CD4-positive, alpha-beta T cell (primary cell): ENCODE measurements at regions not wholly inside any gene's neighbourhood (a gene's known extent, or its start where the extent isn't known, plus 50 kb on each side); places are given as distances from the start of the nearest gene placed in this dataset.

ENCODE experiments used
- ATAC-seq: fragments of 200-7000 bp; cut with Tn5 transposase; one replicate; pipeline ENCODE4 v1.10.0; 2022; ENCODE audit warnings: mild to moderate bottlenecking; ENCODE audit not compliant: poor library complexity
- CTCF ChIA-PET: fragments of 350-600 bp; sonication (Branson Sonifier 250); formaldehyde crosslinking; loops from one replicate; lab custom pipeline; 2021; ENCODE audit warnings: antibody characterized with exemption, inconsistent platforms; lab: Charles Lee
- POLR2A ChIA-PET: fragments of 350-600 bp; sonication (Branson Sonifier 250); formaldehyde crosslinking; loops from one replicate; lab custom pipeline; 2021; ENCODE audit warnings: antibody characterized with exemption, inconsistent platforms; lab: Charles Lee
- DNase-seq, 14 experiments: peaks; one replicate each; pipeline ENCODE4 v3.0.0-alpha.2; 2013 to 2020; ENCODE audit warnings: mixed read lengths in 2 of 14
- H3K27ac ChIP-seq, 2 donors: one replicate each; pipeline versions ENCODE4 v1.5.1 to v1.7.0; 2013; ENCODE audit warnings: low read length in 2 of 2, low read depth in 1 of 2, mild to moderate bottlenecking in 1 of 2
- H3K27me3 ChIP-seq, 2 experiments: 1 replicate in 1 of 2; 2 replicates in 1 of 2; pipeline versions ENCODE4 v1.6.1 to v1.7.0; 2013; ENCODE audit warnings: low read length in 2 of 2, control low read depth in 1 of 2, mild to moderate bottlenecking in 1 of 2, moderate library complexity in 1 of 2; ENCODE audit not compliant: insufficient read depth in 2 of 2, control insufficient read depth in 1 of 2
- H3K36me3 ChIP-seq: one replicate; pipeline ENCODE4 v1.6.1; 2013; ENCODE audit warnings: low read length, control low read depth; ENCODE audit not compliant: insufficient read depth
- H3K4me1 ChIP-seq: one replicate; pipeline ENCODE4 v1.6.1; 2013; ENCODE audit warnings: low read length, control low read depth; ENCODE audit not compliant: insufficient read depth
- H3K4me3 ChIP-seq: one replicate; pipeline ENCODE4 v1.5.1; 2013; ENCODE audit warnings: mild to moderate bottlenecking, low read length, moderate library complexity
- H3K9me3 ChIP-seq, 2 experiments: 1 replicate in 1 of 2; 2 replicates in 1 of 2; pipeline versions ENCODE4 v1.6.1 to v1.7.0; 2013; ENCODE audit warnings: low read length in 2 of 2, mild to moderate bottlenecking in 2 of 2, control low read depth in 1 of 2, moderate library complexity in 1 of 2; ENCODE audit not compliant: control insufficient read depth in 1 of 2, insufficient read depth in 1 of 2
- H3K27ac Mint-ChIP-seq: one replicate; pipeline ENCODE4 v1.8.0; 2020; ENCODE audit warnings: mixed read lengths
- H3K27me3 Mint-ChIP-seq: one replicate; pipeline ENCODE4 v1.8.0; 2021; ENCODE audit warnings: mixed read lengths
- H3K36me3 Mint-ChIP-seq: one replicate; pipeline ENCODE4 v1.8.0; 2021; ENCODE audit warnings: low read depth, mixed read lengths
- H3K4me1 Mint-ChIP-seq: one replicate; pipeline ENCODE4 v1.8.0; 2021; ENCODE audit warnings: low read depth, mixed read lengths
- H3K4me3 Mint-ChIP-seq: one replicate; pipeline ENCODE4 v1.8.0; 2020; ENCODE audit warnings: mild to moderate bottlenecking, mixed read lengths
- H3K9me3 Mint-ChIP-seq: one replicate; pipeline ENCODE4 v1.8.0; 2020; ENCODE audit warnings: mixed read lengths
- CTCF ChIP-seq: fragments of 200-600 bp; IDR thresholded peaks from one replicate; pipeline ENCODE4 v1.8.0; 2022; ENCODE audit warnings: antibody characterized with exemption, mild to moderate bottlenecking
- intact Hi-C, 2 experiments: fragments of 100-400 bp; cut with DNase I in 1 of 2; cut with micrococcal nuclease in 1 of 2; formaldehyde crosslinking; loops; one replicate each; pipeline versions ENCODE4 v1.15.1 to v1.9.0; 2023 to 2025; cut with DNase I, micrococcal nuclease

GRCh38 chr1:58197811-58198210 lies 348.7 kb downstream of the OMA1 start:
- Histone ChIP-seq H3K27me3 (peaks cover 0 to 2% of the 10 kb centered on the region in 2 experiments), H3K4me1 (no peaks in the 10 kb centered on the region), H3K36me3 (no peaks in the 10 kb centered on the region), H3K27ac (no peak overlapping the region), H3K4me3 (no peak overlapping the region), H3K9me3 (no peaks in the 10 kb centered on the region)
- no peak for ATAC-seq
- H3K4me1 Mint-ChIP-seq = no peaks in the 10 kb centered on the region
- peaks cover 4% of the 10 kb centered on the region for H3K9me3 Mint-ChIP-seq
- no peak overlapping the region for H3K27ac Mint-ChIP-seq
- CTCF ChIA-PET = no interaction called here
- no peak for DNase-seq
- H3K36me3 Mint-ChIP-seq = no peaks in the 10 kb centered on the region
- H3K27me3 Mint-ChIP-seq = peaks cover 7% of the 10 kb centered on the region
- POLR2A ChIA-PET = no interaction called here
- intact Hi-C loops = no loop called here
- H3K4me3 Mint-ChIP-seq = no peak overlapping the region
- TF ChIP-seq CTCF = no peak

GRCh38 chr1:58190267-58190988 lies 356.1 kb downstream of the OMA1 start:
- no peak for TF ChIP-seq CTCF
- H3K36me3 Mint-ChIP-seq = no peaks in the 10 kb centered on the region
- peaks cover 19% of the 10 kb centered on the region for H3K27me3 Mint-ChIP-seq
- no peaks in the 10 kb centered on the region for H3K9me3 Mint-ChIP-seq
- POLR2A ChIA-PET = no interaction called here
- no peaks in the 10 kb centered on the region for H3K4me1 Mint-ChIP-seq
- DNase-seq = no peak
- H3K27ac ChIP-seq = no peak overlapping the region
- no peaks in the 10 kb centered on the region for H3K4me1 ChIP-seq
- H3K4me3 Mint-ChIP-seq = no peak overlapping the region
- H3K36me3 ChIP-seq = no peaks in the 10 kb centered on the region
- no peaks in the 10 kb centered on the region for H3K27me3 ChIP-seq
- no peak overlapping the region for H3K4me3 ChIP-seq
- ATAC-seq = no peak
- no peak overlapping the region for H3K27ac Mint-ChIP-seq
- intact Hi-C loops = no loop called here
- H3K9me3 ChIP-seq = no peaks in the 10 kb centered on the region
- CTCF ChIA-PET = no interaction called here

- POLR2A ChIA-PET = no interaction called here
- no peaks in the 10 kb centered on the region for H3K4me1 Mint-ChIP-seq
- ATAC-seq = no peak
These were observed 357.1 kb downstream of the OMA1 start for GRCh38 chr1:58189453-58189852.

More at GRCh38 chr1:58189453-58189852, 357.1 kb downstream of the OMA1 start:
- H3K27me3 ChIP-seq = no peaks in the 10 kb centered on the region
- no peak overlapping the region for H3K4me3 ChIP-seq
- no peak for DNase-seq
- intact Hi-C loops = no loop called here
- Mint-ChIP-seq H3K4me3 (no peak overlapping the region), H3K27ac (no peak overlapping the region), H3K36me3 (no peaks in the 10 kb centered on the region), H3K27me3 (peaks cover 19% of the 10 kb centered on the region), H3K9me3 (no peaks in the 10 kb centered on the region)
- H3K4me1 ChIP-seq = no peaks in the 10 kb centered on the region
- no peak for TF ChIP-seq CTCF
- no peak overlapping the region for H3K27ac ChIP-seq
- CTCF ChIA-PET = no interaction called here
- no peaks in the 10 kb centered on the region for H3K36me3 ChIP-seq
- no peaks in the 10 kb centered on the region for H3K9me3 ChIP-seq
